ENCODE measurements at regions not wholly inside any gene's neighbourhood (a gene's known extent, or its start where the extent isn't known, plus 50 kb on each side); places are given as distances from the start of the nearest gene placed in this dataset.

GRCh38 chr7:50954245-50954644 is 171.5 kb upstream of the GRB10 start (continued):
- TF ChIP-seq CTCF (IDR thresholded peaks at IDR 0.05) = no peak
- TF ChIP-seq RAD21 (IDR thresholded peaks at IDR 0.05; ENCODE audit: low read length) = no peak
- TF ChIP-seq REST (IDR thresholded peaks at IDR 0.05; ENCODE audit: low read depth, low read length) = no peak
- TF ChIP-seq RXRA (IDR thresholded peaks at IDR 0.05; ENCODE audit: borderline replicate concordance, low read depth) = no peak

- H2AFZ ChIP-seq (ENCODE audit: low read depth) = no peak overlapping the region
Measured at GRCh38 chr7:50953820-50954219, 171.1 kb upstream of the GRB10 start.

More at GRCh38 chr7:50953820-50954219, 171.1 kb upstream of the GRB10 start:
- no peaks in the 10 kb centered on the region for H3K79me2 ChIP-seq (ENCODE audit: insufficient read depth)
- ChIA-PET CTCF (interaction anchor here (0.6 kb wide), 1 partner anchor 1687 kb away, joined by 3 read pairs; no protein-coding TSS in a partner anchor), POLR2A (no interaction called here)
- H3K4me3 ChIP-seq (ENCODE audit: low read depth in 2 of 2, low read length in 1 of 2) = no peak overlapping the region
- WGBS (ENCODE audit: low lambda C conversion rate) = 8% methylated on average over 3 of the region's 3 CpGs
- H3K27ac ChIP-seq (ENCODE audit: low read depth in 2 of 2, low read length in 1 of 2) = no peak overlapping the region
- no peak overlapping the region for H3K9ac ChIP-seq
- TF ChIP-seq NRF1 (IDR thresholded peaks at IDR 0.05; ENCODE audit: low read depth, low read length) (no peak), SMC3 (IDR thresholded peaks at IDR 0.05; ENCODE audit: low read depth, low read length) (no peak), CHD2 (IDR thresholded peaks at IDR 0.05; ENCODE audit: low read length, partially characterized antibody) (no peak), FOSL2 (IDR thresholded peaks at IDR 0.05; ENCODE audit: borderline replicate concordance, low read depth) (no peak), RFX5 (IDR thresholded peaks at IDR 0.05; ENCODE audit: low read length) (no peak), MXI1 (IDR thresholded peaks at IDR 0.05; ENCODE audit: low read depth, low read length) (no peak), YY1 (IDR thresholded peaks at IDR 0.05; ENCODE audit: low read depth) (no peak), ELF1 (IDR thresholded peaks at IDR 0.05) (no peak), CTCF (IDR thresholded peaks at IDR 0.05) (no peak), MAX (IDR thresholded peaks at IDR 0.05; ENCODE audit: low read depth) (no peak), RXRA (IDR thresholded peaks at IDR 0.05; ENCODE audit: borderline replicate concordance, low read depth) (no peak), POLR2AphosphoS5 (IDR thresholded peaks at IDR 0.05; ENCODE audit: low read depth, low read length) (no peak), JUND (IDR thresholded peaks at IDR 0.05) (no peak), SIN3A (IDR thresholded peaks at IDR 0.05; ENCODE audit: borderline replicate concordance, low read depth, low read length) (no peak), EZH2phosphoT487 (IDR thresholded peaks at IDR 0.05; ENCODE audit: borderline replicate concordance, low read depth) (no peak), RCOR1 (IDR thresholded peaks at IDR 0.05; ENCODE audit: low read length) (no peak), PBX3 (IDR thresholded peaks at IDR 0.05) (no peak)
- peaks cover 7% of the 10 kb centered on the region for H3K9me3 ChIP-seq
- H3K36me3 ChIP-seq (replicated peaks in 1 of 2; ENCODE audit: control insufficient read depth in 1 of 2, insufficient read depth in 2 of 2, low read length in 1 of 2) = no peaks in the 10 kb centered on the region
- no peaks in the 10 kb centered on the region for H3K9me2 ChIP-seq
- H3K4me2 ChIP-seq = no peak overlapping the region
- no peak for DNase-seq
- peaks cover 23% of the 10 kb centered on the region for H3K27me3 ChIP-seq (ENCODE audit: insufficient read depth)
- H4K20me1 ChIP-seq (ENCODE audit: insufficient read depth) = no peaks in the 10 kb centered on the region
- no peaks in the 10 kb centered on the region for H3F3A ChIP-seq (replicated peaks; ENCODE audit: insufficient read depth)
- no peaks in the 10 kb centered on the region for H3K4me1 ChIP-seq (ENCODE audit: control insufficient read depth in 1 of 2, insufficient read depth in 2 of 2, low read depth in 1 of 2, low read length in 1 of 2)

Measured in SK-N-SH (cell line).